ENCODE measurements at regions not wholly inside any gene's neighbourhood (a gene's known extent, or its start where the extent isn't known, plus 50 kb on each side); places are given as distances from the start of the nearest gene placed in this dataset.

GRCh38 chr11:29786092-29786491, 230.7 kb downstream of the KCNA4 start:
- Histone ChIP-seq H3K27me3 (no peaks in the 10 kb centered on the region), H3K4me3 (replicated peaks in 1 of 3) (no peak overlapping the region), H3K9me3 (no peaks in the 10 kb centered on the region), H3K4me1 (no peaks in the 10 kb centered on the region), H3K36me3 (no peaks in the 10 kb centered on the region), H3K27ac (no peak overlapping the region)
- intact Hi-C loops (cut with DNase I): no loop called here
- TF ChIP-seq POLR2A (IDR thresholded peaks at IDR 0.05) (no peak), CTCF (IDR thresholded peaks at IDR 0.05) (no peak)
- 78 to 88% methylated on average over 1 of the region's 1 CpG for WGBS, 2 donors
- DNase-seq: no peak

GRCh38 chr11:29783506-29783905, 233.3 kb downstream of the KCNA4 start:
- no peaks in the 10 kb centered on the region for H3K27me3 ChIP-seq
- no peaks in the 10 kb centered on the region for H3K36me3 ChIP-seq
- TF ChIP-seq POLR2A (IDR thresholded peaks at IDR 0.05) (no peak), CTCF (IDR thresholded peaks at IDR 0.05) (no peak)
- intact Hi-C loops (cut with DNase I): no loop called here
- no peak overlapping the region for H3K27ac ChIP-seq
- no peak for DNase-seq
- H3K4me3 ChIP-seq (replicated peaks in 1 of 3): no peak overlapping the region
- WGBS, 2 donors: 47 to 49% methylated on average over 1 of the region's 1 CpG
- no peaks in the 10 kb centered on the region for H3K4me1 ChIP-seq
- H3K9me3 ChIP-seq: no peaks in the 10 kb centered on the region

GRCh38 chr11:29782447-29782846, 234.4 kb downstream of the KCNA4 start:
- H3K4me3 ChIP-seq (replicated peaks in 1 of 3): no peak overlapping the region
- no peak overlapping the region for H3K27ac ChIP-seq
- no peaks in the 10 kb centered on the region for H3K36me3 ChIP-seq
- H3K27me3 ChIP-seq: no peaks in the 10 kb centered on the region
- H3K9me3 ChIP-seq: no peaks in the 10 kb centered on the region
- 86 to 89% methylated on average over 1 of the region's 1 CpG for WGBS, 2 donors
- no peak for TF ChIP-seq POLR2A (IDR thresholded peaks at IDR 0.05)
- no peak for TF ChIP-seq CTCF (IDR thresholded peaks at IDR 0.05)
- intact Hi-C loops (cut with DNase I): no loop called here
- no peak for DNase-seq
- no peaks in the 10 kb centered on the region for H3K4me1 ChIP-seq

GRCh38 chr11:29781268-29781667, 235.6 kb downstream of the KCNA4 start:
- Histone ChIP-seq H3K9me3 (no peaks in the 10 kb centered on the region), H3K4me3 (replicated peaks in 1 of 3) (no peak overlapping the region), H3K4me1 (no peaks in the 10 kb centered on the region), H3K27me3 (no peaks in the 10 kb centered on the region), H3K27ac (no peak overlapping the region), H3K36me3 (no peaks in the 10 kb centered on the region)
- DNase-seq: no peak
- intact Hi-C loops (cut with DNase I): no loop called here
- 84 to 86% methylated on average over 1 of the region's 1 CpG for WGBS, 2 donors
- no peak for TF ChIP-seq CTCF (IDR thresholded peaks at IDR 0.05)

GRCh38 chr11:29780756-29781155, 236.1 kb downstream of the KCNA4 start:
- Histone ChIP-seq H3K36me3 (no peaks in the 10 kb centered on the region), H3K4me1 (no peaks in the 10 kb centered on the region), H3K4me3 (replicated peaks in 1 of 3) (no peak overlapping the region), H3K27me3 (no peaks in the 10 kb centered on the region), H3K9me3 (no peaks in the 10 kb centered on the region), H3K27ac (no peak overlapping the region)
- intact Hi-C loops (cut with DNase I): no loop called here
- WGBS, 2 donors: 74 to 77% methylated on average over 7 of the region's 7 CpGs
- TF ChIP-seq POLR2A (IDR thresholded peaks at IDR 0.05): no peak
- DNase-seq: no peak

GRCh38 chr11:29773656-29774264, 243.1 kb downstream of the KCNA4 start:
- H3K27me3 ChIP-seq: no peaks in the 10 kb centered on the region
- no peak for DNase-seq
- intact Hi-C loops (cut with DNase I): no loop called here
- whole genome bisulfite sequencing, 2 donors: 77 to 87% methylated on average over 4 of the region's 4 CpGs
- no peaks in the 10 kb centered on the region for H3K4me1 ChIP-seq
- H3K4me3 ChIP-seq (replicated peaks in 1 of 3): no peak overlapping the region
- no peaks in the 10 kb centered on the region for H3K9me3 ChIP-seq
- no peak for TF ChIP-seq CTCF (IDR thresholded peaks at IDR 0.05)
- no peak for TF ChIP-seq POLR2A (IDR thresholded peaks at IDR 0.05)
- H3K36me3 ChIP-seq: no peaks in the 10 kb centered on the region
- no peak overlapping the region for H3K27ac ChIP-seq

Measured in thyroid gland (tissue), 4 donors.